Right atrium auricular region (tissue), 2 donors: ENCODE measurements at regions not wholly inside any gene's neighbourhood (a gene's known extent, or its start where the extent isn't known, plus 50 kb on each side); places are given as distances from the start of the nearest gene placed in this dataset.

Experiments used
- DNase-seq: peaks from one replicate; pipeline ENCODE4 v3.0.0-alpha.2; 2019; ENCODE audit warnings: low spot score
- H3K27ac ChIP-seq, 2 donors: fragments of 200-600 bp; sonication (generic); 1 replicate in 1 of 2; 2 replicates in 1 of 2; pipeline ENCODE4 v1.5.1; 2016 to 2019
- H3K27me3 ChIP-seq, 2 donors: fragments of 200-600 bp; sonication (generic); one replicate each; pipeline versions ENCODE4 v1.5.1 to v1.6.0; 2017 to 2019
- H3K36me3 ChIP-seq: fragments of 200-600 bp; sonication (generic); one replicate; pipeline ENCODE4 v1.5.1; 2016
- H3K4me1 ChIP-seq, 2 donors: fragments of 200-600 bp; sonication (generic); one replicate each; pipeline versions ENCODE4 v1.5.1 to v1.6.0; 2017 to 2019
- H3K4me3 ChIP-seq, 2 donors: fragments of 200-600 bp; sonication (generic); 1 replicate in 1 of 2; 2 replicates in 1 of 2; pipeline ENCODE4 v1.5.1; 2017 to 2019; ENCODE audit warnings: mild to moderate bottlenecking in 1 of 2, moderate library complexity in 1 of 2
- H3K9me3 ChIP-seq, 2 donors: fragments of 200-600 bp; sonication (generic); one replicate each; pipeline ENCODE4 v1.5.1; 2019
- CTCF ChIP-seq, 2 donors: fragments of 200-600 bp; sonication (generic); IDR thresholded peaks; one replicate each; pipeline ENCODE4 v1.5.1; 2019; ENCODE audit warnings: antibody characterized with exemption in 2 of 2

- Histone ChIP-seq H3K27ac (no peak overlapping the region), H3K4me1 (no peaks in the 10 kb centered on the region), H3K36me3 (no peaks in the 10 kb centered on the region), H3K4me3 (no peak overlapping the region), H3K9me3 (no peaks in the 10 kb centered on the region), H3K27me3 (peaks cover 0 to 10% of the 10 kb centered on the region in 2 donors)
- no peak for DNase-seq
- TF ChIP-seq CTCF (IDR thresholded peaks at IDR 0.05), result no peak
Measured at GRCh38 chr12:113673458-113674238, 202.0 kb upstream of the LHX5 start.

- DNase-seq, result no peak
- TF ChIP-seq CTCF (IDR thresholded peaks at IDR 0.05), result no peak
- Histone ChIP-seq H3K9me3 (no peaks in the 10 kb centered on the region), H3K27ac (no peak overlapping the region), H3K4me1 (no peaks in the 10 kb centered on the region), H3K27me3 (peaks cover 0 to 11% of the 10 kb centered on the region in 2 donors), H3K4me3 (no peak overlapping the region), H3K36me3 (no peaks in the 10 kb centered on the region)
Measured at GRCh38 chr12:113670742-113671141, 199.1 kb upstream of the LHX5 start.

GRCh38 chr12:113667676-113668356 is 196.1 kb upstream of the LHX5 start:
- Histone ChIP-seq H3K9me3 (no peaks in the 10 kb centered on the region), H3K4me1 (no peaks in the 10 kb centered on the region), H3K27me3 (peaks cover 0 to 11% of the 10 kb centered on the region in 2 donors), H3K4me3 (no peak overlapping the region), H3K36me3 (no peaks in the 10 kb centered on the region), H3K27ac (no peak overlapping the region)
- DNase-seq, result no peak
- TF ChIP-seq CTCF (IDR thresholded peaks at IDR 0.05), result no peak

- Histone ChIP-seq H3K4me1 (no peaks in the 10 kb centered on the region), H3K27me3 (peaks cover 0 to 11% of the 10 kb centered on the region in 2 donors), H3K27ac (no peak overlapping the region), H3K4me3 (no peak overlapping the region), H3K9me3 (no peaks in the 10 kb centered on the region), H3K36me3 (no peaks in the 10 kb centered on the region)
- TF ChIP-seq CTCF (IDR thresholded peaks at IDR 0.05), result no peak
- no peak for DNase-seq
Measured at GRCh38 chr12:113667095-113667494, 195.4 kb upstream of the LHX5 start.

GRCh38 chr12:113666223-113666622 is 194.6 kb upstream of the LHX5 start:
- Histone ChIP-seq H3K4me1 (no peaks in the 10 kb centered on the region), H3K27ac (no peak overlapping the region), H3K27me3 (peaks cover 0 to 11% of the 10 kb centered on the region in 2 donors), H3K4me3 (no peak overlapping the region), H3K9me3 (no peaks in the 10 kb centered on the region), H3K36me3 (no peaks in the 10 kb centered on the region)
- no peak for DNase-seq
- no peak for TF ChIP-seq CTCF (IDR thresholded peaks at IDR 0.05)
